MCF 10A (cell line): ENCODE measurements at regions not wholly inside any gene's neighbourhood (a gene's known extent, or its start where the extent isn't known, plus 50 kb on each side); places are given as distances from the start of the nearest gene placed in this dataset.

Experiments used
- BruUV-seq: library from RNA; stranded (reverse); fragments of 400-500 nt; replicated peaks from 2 replicates; lab custom pipeline; 2021; lab: Mats Ljungman, UMichigan
- CTCF ChIA-PET: fragments of 300-600 bp; sonication (Branson Sonifier 250); formaldehyde crosslinking; extraction: SDS; loops from one replicate; lab custom pipeline; 2021; ENCODE audit warnings: antibody characterized with exemption, inconsistent platforms; lab: Yijun Ruan, JAX
- POLR2A ChIA-PET: fragments of 300-600, 350-650 bp; sonication (Branson Sonifier 250); formaldehyde crosslinking; extraction: SDS; loops from one replicate; lab custom pipeline; 2020; ENCODE audit warnings: antibody characterized with exemption, inconsistent platforms; lab: Yijun Ruan, JAX
- DNase-seq: peaks from one replicate; pipeline ENCODE4 v3.0.0-alpha.2; 2018; ENCODE audit not compliant: unreplicated experiment
- H3K27ac Mint-ChIP-seq: one replicate; pipeline ENCODE4 v1.8.0; 2022; ENCODE audit warnings: mild to moderate bottlenecking, low read depth, mixed read lengths; ENCODE audit not compliant: unreplicated experiment
- H3K27me3 Mint-ChIP-seq: one replicate; pipeline ENCODE4 v1.8.0; 2022; ENCODE audit warnings: mixed read lengths; ENCODE audit not compliant: insufficient read depth, unreplicated experiment
- H3K36me3 Mint-ChIP-seq: one replicate; pipeline ENCODE4 v1.8.0; 2022; ENCODE audit warnings: mild to moderate bottlenecking, moderate library complexity, mixed read lengths; ENCODE audit not compliant: insufficient read depth, unreplicated experiment
- H3K4me1 Mint-ChIP-seq: one replicate; pipeline ENCODE4 v1.8.0; 2022; ENCODE audit warnings: mixed read lengths; ENCODE audit not compliant: insufficient read depth, unreplicated experiment
- H3K4me3 Mint-ChIP-seq: one replicate; pipeline ENCODE4 v1.8.0; 2022; ENCODE audit warnings: mild to moderate bottlenecking, moderate library complexity, mixed read lengths; ENCODE audit not compliant: unreplicated experiment
- H3K9me3 Mint-ChIP-seq: one replicate; pipeline ENCODE4 v1.8.0; 2022; ENCODE audit warnings: mixed read lengths; ENCODE audit not compliant: unreplicated experiment
- CTCF ChIP-seq: fragments of 200-600 bp; IDR thresholded peaks from one replicate; pipeline ENCODE4 v1.8.0; 2022; ENCODE audit warnings: antibody characterized with exemption, mild to moderate bottlenecking; ENCODE audit not compliant: unreplicated experiment
- intact Hi-C: fragments of 100-400 bp; cut with micrococcal nuclease; formaldehyde crosslinking; loops from 2 replicates; pipeline ENCODE4 v1.14.1; 2022

DNA sequence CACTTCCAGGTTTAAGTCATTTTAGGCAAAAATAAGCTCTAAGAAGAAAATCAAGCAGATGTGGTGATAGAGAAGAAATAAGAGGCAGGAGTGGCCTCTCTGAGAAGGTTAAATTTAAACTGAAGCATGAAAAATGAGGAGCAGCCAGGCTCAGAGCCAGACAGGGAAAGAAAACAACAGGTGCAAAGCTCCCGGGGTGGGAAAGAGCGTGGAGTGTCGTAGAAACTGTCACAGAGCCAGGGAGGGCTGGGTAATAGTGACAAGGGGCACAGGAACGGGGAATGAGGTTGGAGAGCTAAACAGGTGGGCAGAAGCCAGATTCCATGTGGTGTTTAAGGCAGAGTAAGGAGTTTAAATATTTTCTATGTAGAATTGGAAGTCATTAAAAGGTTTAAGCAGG lies 132.1 kb upstream of the BLID start:
- ChIA-PET POLR2A (interaction anchor here (0.6 to 1.3 kb wide), 3 partner anchors 12 to 320 kb away, joined by 3 to 5 read pairs (median 3); no protein-coding TSS in a partner anchor), CTCF (interaction anchor here (0.7 to 2.4 kb wide), 3 partner anchors 32 to 50 kb away, joined by 3 to 7 read pairs (median 6); no protein-coding TSS in a partner anchor)
- intact Hi-C loops = no loop called here
- no peak for DNase-seq
- Mint-ChIP-seq H3K9me3 (peaks cover 7% of the 10 kb centered on the region), H3K36me3 (peaks cover 6% of the 10 kb centered on the region), H3K27ac (no peak overlapping the region), H3K4me3 (no peak overlapping the region), H3K4me1 (no peaks in the 10 kb centered on the region), H3K27me3 (no peaks in the 10 kb centered on the region)
- TF ChIP-seq CTCF = no peak
- no TSS peak for BruUV-seq

GRCh38 chr11:122246874-122247273 lies 130.9 kb upstream of the BLID start:
- H3K27me3 Mint-ChIP-seq = no peaks in the 10 kb centered on the region
- no peak overlapping the region for H3K27ac Mint-ChIP-seq
- no peak for DNase-seq
- no peaks in the 10 kb centered on the region for H3K4me1 Mint-ChIP-seq
- POLR2A ChIA-PET = no interaction called here
- H3K9me3 Mint-ChIP-seq = peaks cover 7% of the 10 kb centered on the region
- peaks cover 6% of the 10 kb centered on the region for H3K36me3 Mint-ChIP-seq
- intact Hi-C loops = no loop called here
- TF ChIP-seq CTCF = no peak
- no TSS peak for BruUV-seq
- H3K4me3 Mint-ChIP-seq = no peak overlapping the region
- CTCF ChIA-PET = interaction anchor here (0.5 to 2.4 kb wide), 2 partner anchors 31 to 51 kb away, joined by 3 to 7 read pairs; no protein-coding TSS in a partner anchor

DNA sequence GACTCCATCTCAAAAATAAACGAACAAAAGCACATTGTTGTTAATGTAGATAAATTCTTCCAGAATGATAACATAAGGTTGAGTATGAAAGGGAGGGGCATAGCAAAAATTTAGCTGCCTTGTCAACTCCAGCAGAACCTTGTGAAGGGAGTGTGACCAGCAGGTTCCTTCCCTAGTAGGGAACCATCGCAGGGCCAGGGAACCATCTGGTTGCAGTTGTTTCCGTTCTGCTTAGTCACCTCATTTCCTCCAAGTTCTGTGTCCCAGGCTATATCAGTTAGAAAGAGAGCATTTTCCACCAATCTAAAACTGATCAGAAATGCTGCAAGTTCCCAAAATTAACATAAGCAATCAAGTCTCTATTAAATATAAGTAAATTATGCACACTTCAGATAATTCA lies 126.7 kb upstream of the BLID start:
- Mint-ChIP-seq H3K27ac (no peak overlapping the region), H3K27me3 (no peaks in the 10 kb centered on the region), H3K36me3 (peaks cover 10% of the 10 kb centered on the region), H3K4me1 (no peaks in the 10 kb centered on the region), H3K9me3 (peaks cover 15% of the 10 kb centered on the region), H3K4me3 (no peak overlapping the region)
- ChIA-PET CTCF (no interaction called here), POLR2A (no interaction called here)
- BruUV-seq = no TSS peak
- intact Hi-C loops = no loop called here
- DNase-seq = no peak
- no peak for TF ChIP-seq CTCF

- no peak for TF ChIP-seq CTCF
- H3K27me3 Mint-ChIP-seq = no peaks in the 10 kb centered on the region
- no TSS peak for BruUV-seq
- no peak overlapping the region for H3K27ac Mint-ChIP-seq
- POLR2A ChIA-PET = no interaction called here
- peaks cover 10% of the 10 kb centered on the region for H3K36me3 Mint-ChIP-seq
- no peak overlapping the region for H3K4me3 Mint-ChIP-seq
- CTCF ChIA-PET = interaction anchor here (0.6 kb wide), 1 partner anchor 676 kb away, joined by 3 read pairs; no protein-coding TSS in a partner anchor
- intact Hi-C loops = no loop called here
- peaks cover 15% of the 10 kb centered on the region for H3K9me3 Mint-ChIP-seq
- H3K4me1 Mint-ChIP-seq = peaks cover under 1% of the 10 kb centered on the region
- DNase-seq = no peak
These were observed 125.6 kb upstream of the BLID start for GRCh38 chr11:122241566-122241965.
